Panc1 (cell line): ENCODE measurements at regions not wholly inside any gene's neighbourhood (a gene's known extent, or its start where the extent isn't known, plus 50 kb on each side); places are given as distances from the start of the nearest gene placed in this dataset.

ENCODE experiments used
- ATAC-seq: fragments of 200-7000 bp; cut with Tn5 transposase; 2 replicates; pipeline ENCODE4 v1.9.1; 2020; ENCODE audit warnings: mild to moderate bottlenecking, moderate library complexity
- BruUV-seq: library from RNA; stranded (reverse); fragments of 400-500 nt; replicated peaks from 2 replicates; lab custom pipeline; 2021; lab: Mats Ljungman, UMichigan
- CTCF ChIA-PET: fragments of 300-600 bp; sonication (Branson Sonifier 250); formaldehyde crosslinking; loops from one replicate; lab custom pipeline; 2022; ENCODE audit warnings: antibody characterized with exemption; lab: Charles Lee
- POLR2A ChIA-PET: fragments of 300-600 bp; sonication (Branson Sonifier 250); formaldehyde crosslinking; loops from one replicate; lab custom pipeline; 2022; ENCODE audit warnings: antibody characterized with exemption; lab: Charles Lee
- DNase-seq: peaks from one replicate; pipeline ENCODE4 v3.0.0-alpha.2; 2010; ENCODE audit warnings: low read depth, low spot score
- H3K27ac ChIP-seq: 2 replicates; pipeline ENCODE4 v1.5.1; 2011; ENCODE audit warnings: mild to moderate bottlenecking, low read length, inconsistent platforms
- H3K27me3 ChIP-seq: fragments of 200-500 bp; sonication (Bioruptor generic); 2 replicates; pipeline ENCODE4 v1.6.0; 2014; ENCODE audit warnings: low read length, inconsistent platforms; ENCODE audit not compliant: control insufficient read depth, insufficient read depth
- H3K36me3 ChIP-seq: fragments of 200-500 bp; sonication (Bioruptor generic); 2 replicates; pipeline ENCODE4 v1.5.1; 2014; ENCODE audit warnings: inconsistent platforms, mild to moderate bottlenecking, low read length, moderate library complexity; ENCODE audit not compliant: control insufficient read depth, insufficient read depth
- H3K4me1 ChIP-seq: 2 replicates; pipeline ENCODE4 v1.5.1; 2011; ENCODE audit warnings: inconsistent platforms, mild to moderate bottlenecking, low read length, moderate library complexity; ENCODE audit not compliant: control insufficient read depth, insufficient read depth
- H3K4me3 ChIP-seq, 2 experiments: 2 replicates each; pipeline ENCODE4 v1.5.1; 2011 to 2012; ENCODE audit warnings: low read depth in 2 of 2, low read length in 2 of 2, mild to moderate bottlenecking in 2 of 2, inconsistent platforms in 1 of 2, moderate library complexity in 1 of 2
- H3K9me3 ChIP-seq: fragments of 200-500 bp; sonication (Bioruptor generic); 2 replicates; pipeline ENCODE4 v1.5.1; 2014; ENCODE audit warnings: low read depth, mild to moderate bottlenecking, inconsistent platforms, low read length, moderate library complexity; ENCODE audit not compliant: control insufficient read depth, insufficient read depth
- CTCF ChIP-seq: fragments of 450-650 bp; IDR thresholded peaks from 2 replicates; pipeline ENCODE4 v1.5.1; 2017; ENCODE audit warnings: mild to moderate bottlenecking
- POLR2AphosphoS5 ChIP-seq: IDR thresholded peaks from 2 replicates; pipeline ENCODE4 v1.6.1; 2012; ENCODE audit warnings: mild to moderate bottlenecking, low read depth, low read length, moderate library complexity
- SIN3A ChIP-seq: IDR thresholded peaks from 2 replicates; pipeline ENCODE4 v1.6.1; 2012; ENCODE audit warnings: low read depth, mild to moderate bottlenecking, low read length, moderate library complexity, borderline replicate concordance; ENCODE audit not compliant: insufficient read depth
- TCF7L2 ChIP-seq: IDR thresholded peaks from 2 replicates; pipeline ENCODE4 v1.6.1; 2011; ENCODE audit warnings: mild to moderate bottlenecking, low read depth, low read length, inconsistent platforms
- in situ Hi-C: cut with HindIII; loops from 2 replicates; pipeline ENCODE4 v1.10.0; 2016; ENCODE audit warnings: low sequenced_read_pairs, low pct_unique_long_range_greater_than_20kb
- intact Hi-C: fragments of 100-400 bp; cut with micrococcal nuclease; formaldehyde crosslinking; loops from one replicate; pipeline ENCODE4 v1.10.0; 2022; ENCODE audit not compliant: unreplicated experiment
- TF ChIP-seq, protein P1 (sequence below), 2 experiments: IDR thresholded peaks; 2 replicates each; pipeline ENCODE4 v1.6.1; 2011 to 2012; ENCODE audit warnings: low read depth in 2 of 2, control low read depth in 1 of 2, low read length in 1 of 2, mild to moderate bottlenecking in 1 of 2, moderate library complexity in 1 of 2; ENCODE audit not compliant: insufficient read depth in 1 of 2

DNA sequence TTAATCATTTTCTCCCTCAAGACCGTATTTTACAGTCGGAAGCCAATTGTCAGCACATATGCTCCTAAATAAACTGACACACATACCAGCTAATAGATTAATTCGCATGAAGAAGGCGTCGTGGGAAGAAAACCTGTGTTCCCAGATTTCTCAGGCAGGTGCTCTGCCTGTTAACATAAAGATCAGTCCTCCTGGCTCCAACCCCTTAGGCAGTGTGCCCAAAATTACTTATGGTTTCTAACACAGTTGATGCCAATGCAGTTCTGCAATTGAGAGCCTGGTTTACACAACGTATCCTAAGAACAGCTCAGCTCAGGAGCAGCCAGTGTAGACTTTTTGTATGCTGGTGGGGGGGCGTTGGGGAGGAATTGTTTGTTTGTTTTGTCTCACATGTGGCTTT lies 208.3 kb downstream of the ENC1 start:
- ATAC-seq: no peak
- H3K9me3 ChIP-seq: no peaks in the 10 kb centered on the region
- no peak for DNase-seq
- intact Hi-C loops: no loop called here
- TF ChIP-seq TCF7L2 (no peak), SIN3A (no peak), POLR2AphosphoS5 (no peak), CTCF (no peak)
- TF ChIP-seq, protein P1, sequence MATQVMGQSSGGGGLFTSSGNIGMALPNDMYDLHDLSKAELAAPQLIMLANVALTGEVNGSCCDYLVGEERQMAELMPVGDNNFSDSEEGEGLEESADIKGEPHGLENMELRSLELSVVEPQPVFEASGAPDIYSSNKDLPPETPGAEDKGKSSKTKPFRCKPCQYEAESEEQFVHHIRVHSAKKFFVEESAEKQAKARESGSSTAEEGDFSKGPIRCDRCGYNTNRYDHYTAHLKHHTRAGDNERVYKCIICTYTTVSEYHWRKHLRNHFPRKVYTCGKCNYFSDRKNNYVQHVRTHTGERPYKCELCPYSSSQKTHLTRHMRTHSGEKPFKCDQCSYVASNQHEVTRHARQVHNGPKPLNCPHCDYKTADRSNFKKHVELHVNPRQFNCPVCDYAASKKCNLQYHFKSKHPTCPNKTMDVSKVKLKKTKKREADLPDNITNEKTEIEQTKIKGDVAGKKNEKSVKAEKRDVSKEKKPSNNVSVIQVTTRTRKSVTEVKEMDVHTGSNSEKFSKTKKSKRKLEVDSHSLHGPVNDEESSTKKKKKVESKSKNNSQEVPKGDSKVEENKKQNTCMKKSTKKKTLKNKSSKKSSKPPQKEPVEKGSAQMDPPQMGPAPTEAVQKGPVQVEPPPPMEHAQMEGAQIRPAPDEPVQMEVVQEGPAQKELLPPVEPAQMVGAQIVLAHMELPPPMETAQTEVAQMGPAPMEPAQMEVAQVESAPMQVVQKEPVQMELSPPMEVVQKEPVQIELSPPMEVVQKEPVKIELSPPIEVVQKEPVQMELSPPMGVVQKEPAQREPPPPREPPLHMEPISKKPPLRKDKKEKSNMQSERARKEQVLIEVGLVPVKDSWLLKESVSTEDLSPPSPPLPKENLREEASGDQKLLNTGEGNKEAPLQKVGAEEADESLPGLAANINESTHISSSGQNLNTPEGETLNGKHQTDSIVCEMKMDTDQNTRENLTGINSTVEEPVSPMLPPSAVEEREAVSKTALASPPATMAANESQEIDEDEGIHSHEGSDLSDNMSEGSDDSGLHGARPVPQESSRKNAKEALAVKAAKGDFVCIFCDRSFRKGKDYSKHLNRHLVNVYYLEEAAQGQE (IDR thresholded peaks at IDR 0.05; ENCODE audit: insufficient read depth in 1 of 2, low read depth in 2 of 2, low read length in 1 of 2): no peak
- BruUV-seq: no TSS peak
- H3K36me3 ChIP-seq: no peaks in the 10 kb centered on the region
- POLR2A ChIA-PET: interaction anchor here (0.7 kb wide), 1 partner anchor 17 kb away, joined by 4 read pairs; no protein-coding TSS in a partner anchor
- no peaks in the 10 kb centered on the region for H3K27me3 ChIP-seq
- H3K4me1 ChIP-seq: no peaks in the 10 kb centered on the region
- in situ Hi-C loops: no loop called here
- CTCF ChIA-PET: no interaction called here
- H3K27ac ChIP-seq: no peak overlapping the region
- no peak overlapping the region for H3K4me3 ChIP-seq

- in situ Hi-C loops: no loop called here
Observed at GRCh38 chr5:74431290-74431669, 209.2 kb downstream of the ENC1 start.

More at GRCh38 chr5:74431290-74431669, 209.2 kb downstream of the ENC1 start:
- ATAC-seq (no peak), DNase-seq (no peak)
- Histone ChIP-seq H3K4me3 (no peak overlapping the region), H3K9me3 (no peaks in the 10 kb centered on the region), H3K4me1 (no peaks in the 10 kb centered on the region), H3K27ac (no peak overlapping the region), H3K27me3 (no peaks in the 10 kb centered on the region), H3K36me3 (no peaks in the 10 kb centered on the region)
- intact Hi-C loops: no loop called here
- POLR2A ChIA-PET: no interaction called here
- CTCF ChIA-PET: no interaction called here
- TF ChIP-seq SIN3A: no peak
- no peak for TF ChIP-seq TCF7L2
- TF ChIP-seq CTCF: no peak
- TF ChIP-seq, protein P1 (IDR thresholded peaks at IDR 0.05; ENCODE audit: insufficient read depth in 1 of 2, low read depth in 2 of 2, low read length in 1 of 2): no peak
- no peak for TF ChIP-seq POLR2AphosphoS5
- BruUV-seq: no TSS peak
